H54 (cell line): ENCODE measurements at regions not wholly inside any gene's neighbourhood (a gene's known extent, or its start where the extent isn't known, plus 50 kb on each side); places are given as distances from the start of the nearest gene placed in this dataset.

Experiments
- DNase-seq: peaks from one replicate; pipeline ENCODE4 v3.0.0; 2011; ENCODE audit warnings: low spot score, mixed read lengths; ENCODE audit not compliant: insufficient read length
- FAIRE-seq: peaks from 3 replicates; lab custom pipeline; 2011; peaks lifted over from hg19 to GRCh38; lab: Jason Lieb, UNC
- POLR2A ChIP-seq: IDR thresholded peaks from 2 replicates; pipeline ENCODE4 v1.6.1; 2011; ENCODE audit warnings: low read depth, mild to moderate bottlenecking, low read length

- DNase-seq (no peak), FAIRE-seq (no peak)
- no peak for TF ChIP-seq POLR2A
These were observed 80.7 kb upstream of the METAP2 start for GRCh38 chr12:95393191-95393790.

- FAIRE-seq (no peak), DNase-seq (no peak)
- no peak for TF ChIP-seq POLR2A
These were observed 78.3 kb upstream of the METAP2 start for GRCh38 chr12:95395696-95396095.

- FAIRE-seq (no peak), DNase-seq (no peak)
- no peak for TF ChIP-seq POLR2A
These were observed 77.0 kb upstream of the METAP2 start for GRCh38 chr12:95396849-95397468.

DNA sequence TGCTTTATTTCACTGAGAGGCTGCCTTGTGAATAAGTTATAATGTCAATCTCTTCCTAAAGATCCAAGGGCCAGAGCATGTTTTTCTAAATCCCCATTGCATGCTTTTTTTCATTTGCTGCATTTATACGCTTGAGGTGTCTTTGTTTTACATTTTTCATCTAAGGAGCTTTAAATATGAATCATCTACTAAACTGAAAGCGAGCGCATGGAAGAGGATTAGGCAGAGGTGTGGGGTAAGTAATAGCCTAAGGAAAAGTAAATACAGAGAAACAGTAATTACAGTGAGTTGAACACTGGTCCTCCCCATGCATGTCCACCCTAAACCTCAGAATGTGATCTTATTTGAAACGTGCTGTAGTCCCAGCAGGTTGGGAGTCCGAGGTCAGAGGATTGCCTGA lies 76.4 kb upstream of the METAP2 start:
- TF ChIP-seq POLR2A, result no peak
- no peak for FAIRE-seq
- DNase-seq, result no peak

DNA sequence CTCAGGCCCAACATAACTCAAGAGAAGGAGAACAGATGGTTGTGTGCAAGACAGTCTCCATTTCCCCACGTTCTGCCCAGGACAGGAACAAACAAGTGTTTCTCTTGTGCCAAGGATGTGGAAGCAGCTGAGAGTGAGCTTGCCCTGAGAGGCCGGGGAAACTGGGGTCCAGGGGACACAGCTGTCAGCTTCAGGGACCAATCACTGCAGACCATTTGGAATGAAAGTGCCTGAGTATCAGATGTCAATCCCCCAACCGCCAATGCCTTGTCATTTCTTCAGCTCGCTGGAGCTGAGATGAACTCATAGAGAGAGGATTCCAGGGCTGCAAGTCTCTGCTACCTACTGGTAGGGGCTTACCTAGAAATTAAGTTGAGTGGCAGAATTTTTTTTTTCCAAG lies 71.9 kb upstream of the METAP2 start:
- FAIRE-seq (no peak), DNase-seq (no peak)
- no peak for TF ChIP-seq POLR2A

DNA sequence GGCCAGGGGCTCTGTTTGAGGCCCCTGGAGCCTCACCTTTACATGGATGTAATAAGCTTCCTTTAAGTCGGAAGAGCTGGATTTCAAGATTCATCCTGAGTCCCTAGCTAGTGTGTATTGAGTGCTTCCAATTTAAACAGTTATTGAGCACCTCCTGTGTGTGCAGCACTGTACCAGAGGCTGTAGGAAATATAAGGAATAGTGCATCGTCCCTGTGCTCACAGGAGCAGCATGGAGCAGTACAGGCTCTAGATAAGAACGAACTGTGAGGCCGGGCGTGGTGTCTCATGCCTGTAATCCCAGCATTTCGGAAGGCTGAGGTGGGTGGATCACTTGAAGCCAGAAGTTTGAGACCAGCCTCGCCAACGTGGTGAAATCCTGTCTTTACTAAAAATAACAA lies 65.8 kb upstream of the METAP2 start:
- DNase-seq (no peak), FAIRE-seq (no peak)
- TF ChIP-seq POLR2A, result no peak

- no peak for TF ChIP-seq POLR2A
- no peak for DNase-seq
- no peak for FAIRE-seq
These were observed 62.9 kb upstream of the METAP2 start for GRCh38 chr12:95411057-95411456.

DNA sequence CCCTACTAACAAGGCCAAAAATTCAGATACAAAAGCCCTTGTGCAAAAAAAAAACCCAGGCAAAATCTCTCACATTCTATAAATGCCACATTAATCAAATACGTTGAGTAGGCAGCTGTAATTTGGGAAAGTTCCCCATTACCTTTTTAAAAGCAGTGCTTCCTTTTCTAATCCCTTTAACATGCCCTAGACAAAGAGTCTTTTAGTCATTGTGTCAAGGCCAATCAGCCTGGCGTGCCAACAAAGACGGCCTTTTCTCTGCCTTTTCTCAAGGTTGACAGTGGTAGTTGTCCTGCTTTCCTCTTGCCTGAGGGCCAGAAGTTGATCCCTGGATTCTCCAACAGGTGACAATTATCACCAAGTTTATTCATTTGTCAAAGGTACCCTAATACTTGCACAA lies 62.5 kb upstream of the METAP2 start:
- FAIRE-seq (no peak), DNase-seq (no peak)
- TF ChIP-seq POLR2A, result no peak

- TF ChIP-seq POLR2A, result no peak
These were observed 61.3 kb upstream of the METAP2 start for GRCh38 chr12:95412482-95413311.

GRCh38 chr12:95413576-95413975 lies 60.4 kb upstream of the METAP2 start:
- DNase-seq (no peak), FAIRE-seq (no peak)
- TF ChIP-seq POLR2A, result no peak

More at GRCh38 chr12:95412482-95413311, 61.3 kb upstream of the METAP2 start:
- DNase-seq (peak; percentile 47), FAIRE-seq (peak; percentile 91)

- FAIRE-seq, result no peak
- TF ChIP-seq POLR2A, result no peak
- no peak for DNase-seq
These were observed 58.5 kb upstream of the METAP2 start for GRCh38 chr12:95415451-95415850.

DNA sequence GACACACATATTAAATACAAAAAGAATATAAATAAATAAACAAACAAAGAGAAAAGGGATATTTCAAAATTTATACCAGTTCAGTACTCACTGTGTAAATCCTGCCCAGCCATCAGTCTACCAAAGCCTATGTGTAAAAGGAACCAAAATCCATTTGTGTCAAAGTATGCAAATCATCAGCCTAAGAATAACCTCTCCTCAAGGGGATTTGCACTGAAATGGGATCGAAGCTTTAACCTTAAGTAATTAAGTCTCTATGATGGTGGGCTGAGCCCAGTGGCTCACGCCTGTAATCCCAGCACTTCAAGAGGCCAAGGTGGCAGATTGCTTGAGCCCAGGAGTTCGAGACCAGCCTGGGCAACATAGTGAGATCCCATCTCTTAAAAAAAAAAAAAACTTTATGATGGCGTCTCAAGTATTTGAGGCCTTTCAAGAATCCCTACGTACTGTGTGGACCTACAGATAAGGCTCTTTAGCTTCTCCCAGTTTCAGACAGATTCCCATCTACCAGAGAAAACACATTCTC lies 57.8 kb upstream of the METAP2 start:
- DNase-seq (no peak), FAIRE-seq (no peak)
- no peak for TF ChIP-seq POLR2A

DNA sequence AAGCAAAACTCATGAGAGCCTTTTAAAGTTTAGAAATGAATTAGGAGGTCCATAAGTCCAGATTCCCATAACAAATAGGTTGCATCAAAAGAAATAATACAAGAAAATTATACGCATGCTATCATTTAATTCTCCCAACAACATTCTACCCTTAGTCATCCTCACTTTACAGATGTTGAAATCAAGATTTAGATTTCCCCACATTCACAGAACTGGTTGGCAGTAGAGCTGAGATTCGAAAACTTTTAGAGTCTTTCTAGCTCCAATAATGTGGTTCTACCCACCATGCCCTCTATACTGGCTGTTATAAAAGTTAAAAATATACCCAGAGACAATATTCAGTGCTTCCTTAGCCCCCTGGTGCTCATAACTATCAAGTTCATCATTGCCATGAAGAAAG lies 56.6 kb upstream of the METAP2 start:
- no peak for TF ChIP-seq POLR2A
- FAIRE-seq (no peak), DNase-seq (no peak)

- DNase-seq (no peak), FAIRE-seq (no peak)
- TF ChIP-seq POLR2A, result no peak
These were observed 55.8 kb upstream of the METAP2 start for GRCh38 chr12:95418142-95418541.
